ENCODE measurements at regions not wholly inside any gene's neighbourhood (a gene's known extent, or its start where the extent isn't known, plus 50 kb on each side); places are given as distances from the start of the nearest gene placed in this dataset.

GRCh38 chr1:22285549-22286396 lies 142.9 kb upstream of the WNT4 start (continued):
- no peak for TF ChIP-seq MYC (CRISPR knock-in tag; IDR thresholded peaks at IDR 0.05; ENCODE audit: borderline replicate concordance)
- TF ChIP-seq KAT2B (IDR thresholded peaks at IDR 0.05; ENCODE audit: borderline replicate concordance, low read depth, low read length): no peak
- TF ChIP-seq FOXA3 (CRISPR knock-in tag; IDR thresholded peaks at IDR 0.05): peak; percentile 19; the same call in 1 of the 2 replicates
- no peak for TF ChIP-seq ZNF589 (CRISPR knock-in tag; conservative IDR thresholded peaks at IDR 0.05)
- TF ChIP-seq ZBTB38 (CRISPR knock-in tag; IDR thresholded peaks at IDR 0.05): no peak
- no peak for TF ChIP-seq ZNF513 (CRISPR knock-in tag; conservative IDR thresholded peaks at IDR 0.05)
- TF ChIP-seq ZNF629 (CRISPR knock-in tag; conservative IDR thresholded peaks at IDR 0.05): peak; percentile 85
- TF ChIP-seq, protein P1, sequence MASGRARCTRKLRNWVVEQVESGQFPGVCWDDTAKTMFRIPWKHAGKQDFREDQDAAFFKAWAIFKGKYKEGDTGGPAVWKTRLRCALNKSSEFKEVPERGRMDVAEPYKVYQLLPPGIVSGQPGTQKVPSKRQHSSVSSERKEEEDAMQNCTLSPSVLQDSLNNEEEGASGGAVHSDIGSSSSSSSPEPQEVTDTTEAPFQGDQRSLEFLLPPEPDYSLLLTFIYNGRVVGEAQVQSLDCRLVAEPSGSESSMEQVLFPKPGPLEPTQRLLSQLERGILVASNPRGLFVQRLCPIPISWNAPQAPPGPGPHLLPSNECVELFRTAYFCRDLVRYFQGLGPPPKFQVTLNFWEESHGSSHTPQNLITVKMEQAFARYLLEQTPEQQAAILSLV (CRISPR knock-in tag; IDR thresholded peaks at IDR 0.05; ENCODE audit: borderline replicate concordance): no peak
- TF ChIP-seq ZBTB7B (CRISPR knock-in tag; IDR thresholded peaks at IDR 0.05): 0 out of 2 replicates have a peak, but pooled peaks have one; percentile 32
- no peak for TF ChIP-seq PLRG1 (conservative IDR thresholded peaks at IDR 0.05)
- TF ChIP-seq KDM2A (CRISPR knock-in tag; IDR thresholded peaks at IDR 0.05; ENCODE audit: borderline replicate concordance, low read depth): peak; percentile 19; the same call in 1 of the 2 replicates
- no peak for TF ChIP-seq MED13 (CRISPR knock-in tag; IDR thresholded peaks at IDR 0.05)
- TF ChIP-seq ZNF530 (CRISPR knock-in tag; IDR thresholded peaks at IDR 0.05; ENCODE audit: low read depth): no peak
- TF ChIP-seq FOSL2 (CRISPR knock-in tag; IDR thresholded peaks at IDR 0.05): peak; percentile 75
- TF ChIP-seq SKI (IDR thresholded peaks at IDR 0.05; ENCODE audit: partially characterized antibody): peak; percentile 63
- no peak for TF ChIP-seq ELF1 (CRISPR knock-in tag; IDR thresholded peaks at IDR 0.05)
- TF ChIP-seq RFX1 (IDR thresholded peaks at IDR 0.05): no peak
- TF ChIP-seq RBM22 (optimal IDR thresholded peaks at IDR 0.05; ENCODE audit: low read length): no peak
- TF ChIP-seq SOX13 (IDR thresholded peaks at IDR 0.05): no peak
- TF ChIP-seq SOX13 (CRISPR knock-in tag; conservative IDR thresholded peaks at IDR 0.05 in 1 of 2, IDR thresholded peaks at IDR 0.05 in 1 of 2): peak in 1 of 2 experiments; percentile 21; a peak in 1 of 4 replicates
- no peak for TF ChIP-seq GATAD1 (CRISPR knock-in tag; IDR thresholded peaks at IDR 0.05)
- no peak for TF ChIP-seq TCF12 (IDR thresholded peaks at IDR 0.05)
- TF ChIP-seq TCF12 (CRISPR knock-in tag; IDR thresholded peaks at IDR 0.05): no peak
- TF ChIP-seq SP4 (CRISPR knock-in tag; IDR thresholded peaks at IDR 0.05): 0 out of 2 replicates have a peak, but pooled peaks have one; percentile 32
- TF ChIP-seq, protein P2, sequence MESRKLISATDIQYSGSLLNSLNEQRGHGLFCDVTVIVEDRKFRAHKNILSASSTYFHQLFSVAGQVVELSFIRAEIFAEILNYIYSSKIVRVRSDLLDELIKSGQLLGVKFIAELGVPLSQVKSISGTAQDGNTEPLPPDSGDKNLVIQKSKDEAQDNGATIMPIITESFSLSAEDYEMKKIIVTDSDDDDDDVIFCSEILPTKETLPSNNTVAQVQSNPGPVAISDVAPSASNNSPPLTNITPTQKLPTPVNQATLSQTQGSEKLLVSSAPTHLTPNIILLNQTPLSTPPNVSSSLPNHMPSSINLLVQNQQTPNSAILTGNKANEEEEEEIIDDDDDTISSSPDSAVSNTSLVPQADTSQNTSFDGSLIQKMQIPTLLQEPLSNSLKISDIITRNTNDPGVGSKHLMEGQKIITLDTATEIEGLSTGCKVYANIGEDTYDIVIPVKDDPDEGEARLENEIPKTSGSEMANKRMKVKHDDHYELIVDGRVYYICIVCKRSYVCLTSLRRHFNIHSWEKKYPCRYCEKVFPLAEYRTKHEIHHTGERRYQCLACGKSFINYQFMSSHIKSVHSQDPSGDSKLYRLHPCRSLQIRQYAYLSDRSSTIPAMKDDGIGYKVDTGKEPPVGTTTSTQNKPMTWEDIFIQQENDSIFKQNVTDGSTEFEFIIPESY (CRISPR knock-in tag; IDR thresholded peaks at IDR 0.05): peak; percentile 59
- no peak for TF ChIP-seq NFKBIZ (CRISPR knock-in tag; IDR thresholded peaks at IDR 0.05)
- no peak for TF ChIP-seq ZBTB21 (CRISPR knock-in tag; IDR thresholded peaks at IDR 0.05)
- TF ChIP-seq ZFX (CRISPR knock-in tag; IDR thresholded peaks at IDR 0.05; ENCODE audit: low read depth): peak; percentile 17; the same call in 1 of the 2 replicates
- TF ChIP-seq ZKSCAN5 (CRISPR knock-in tag; IDR thresholded peaks at IDR 0.05): no peak
- no peak for TF ChIP-seq ZNF430 (CRISPR knock-in tag; IDR thresholded peaks at IDR 0.05)

Measured in HepG2 (cell line).